ENCODE measurements at regions not wholly inside any gene's neighbourhood (a gene's known extent, or its start where the extent isn't known, plus 50 kb on each side); places are given as distances from the start of the nearest gene placed in this dataset.

DNA sequence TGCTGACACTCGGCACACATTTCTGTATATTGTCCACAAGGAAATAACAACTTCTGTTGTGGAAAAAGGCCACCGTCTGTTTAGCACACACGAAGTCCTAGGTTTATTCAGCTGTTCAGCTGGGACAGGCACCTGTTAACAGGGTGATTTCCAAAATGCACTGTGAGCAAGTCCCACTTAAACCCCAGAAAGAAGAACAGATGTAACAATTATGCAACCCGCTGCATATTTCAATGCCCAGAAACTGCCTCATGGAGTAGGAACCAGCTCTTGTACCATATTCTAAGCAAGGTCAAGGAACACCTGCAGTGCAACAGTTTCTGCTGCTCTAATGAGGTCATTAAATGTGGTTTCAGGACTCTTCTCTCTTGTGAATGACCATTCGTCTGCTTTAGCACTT lies 77.1 kb downstream of the GEMIN8 start:
- TF ChIP-seq CTCF (IDR thresholded peaks at IDR 0.05) (no peak), POLR2A (IDR thresholded peaks at IDR 0.05) (no peak), EP300 (IDR thresholded peaks at IDR 0.05) (no peak), POLR2AphosphoS5 (IDR thresholded peaks at IDR 0.05) (no peak)

All from suprapubic skin (tissue), 4 donors.